Natural killer cell (primary cell): ENCODE measurements at regions not wholly inside any gene's neighbourhood (a gene's known extent, or its start where the extent isn't known, plus 50 kb on each side); places are given as distances from the start of the nearest gene placed in this dataset.
"Not testable (repeated sequence)": the region's sequence is repeated elsewhere in the genome, so short reads cannot be mapped to it uniquely, and the experiment has no call there.

Source experiments
- ATAC-seq, 3 donors: fragments of 150-1000 bp in 2 of 3; fragments of 200-7000 bp in 1 of 3; cut with Tn5 transposase; 1 replicate in 1 of 3; 2 replicates in 2 of 3; pipeline ENCODE4 v1.10.0; 2021; ENCODE audit warnings: mild to moderate bottlenecking in 2 of 3, moderate library complexity in 2 of 3
- DNase-seq, 2 donors: peaks; one replicate each; pipeline versions ENCODE4 v3.0.0 to v3.0.0-alpha.2; 2013 to 2021; ENCODE audit warnings: mixed read lengths in 1 of 2
- H3K27ac ChIP-seq: one replicate; pipeline ENCODE4 v1.5.1; 2013; ENCODE audit warnings: mild to moderate bottlenecking, low read length
- H3K27me3 ChIP-seq: one replicate; pipeline ENCODE4 v1.6.1; 2013; ENCODE audit warnings: low read length; ENCODE audit not compliant: control insufficient read depth, insufficient read depth
- H3K36me3 ChIP-seq: one replicate; pipeline ENCODE4 v1.6.1; 2013; ENCODE audit warnings: low read length; ENCODE audit not compliant: control insufficient read depth, insufficient read depth
- H3K4me1 ChIP-seq: one replicate; pipeline ENCODE4 v1.6.1; 2013; ENCODE audit warnings: low read length; ENCODE audit not compliant: control insufficient read depth, insufficient read depth
- H3K4me3 ChIP-seq: one replicate; pipeline ENCODE4 v1.5.1; 2013; ENCODE audit warnings: low read length
- H3K9me3 ChIP-seq: one replicate; pipeline ENCODE4 v1.6.1; 2013; ENCODE audit warnings: low read length; ENCODE audit not compliant: control insufficient read depth, insufficient read depth
- H3K27ac Mint-ChIP-seq, 2 donors: one replicate each; pipeline ENCODE4 v1.8.0; 2022; ENCODE audit warnings: mild to moderate bottlenecking in 2 of 2, mixed read lengths in 2 of 2, moderate library complexity in 1 of 2
- H3K27me3 Mint-ChIP-seq, 2 donors: one replicate each; pipeline ENCODE4 v1.8.0; 2022; ENCODE audit warnings: low read depth in 2 of 2, mixed read lengths in 2 of 2
- H3K36me3 Mint-ChIP-seq: one replicate; pipeline ENCODE4 v1.8.0; 2022; ENCODE audit warnings: mixed read lengths
- H3K4me1 Mint-ChIP-seq, 2 donors: one replicate each; pipeline ENCODE4 v1.8.0; 2022; ENCODE audit warnings: mixed read lengths in 2 of 2
- H3K4me3 Mint-ChIP-seq: one replicate; pipeline ENCODE4 v1.8.0; 2022; ENCODE audit warnings: mild to moderate bottlenecking, moderate library complexity, mixed read lengths
- H3K9me3 Mint-ChIP-seq, 2 donors: one replicate each; pipeline ENCODE4 v1.8.0; 2022; ENCODE audit warnings: mixed read lengths in 2 of 2
- WGBS: methylation state at CpG from one replicate; pipeline ENCODE4 v1.1.7; 2013; ENCODE audit warnings: missing lambda C conversion rate; ENCODE audit not compliant: insufficient coverage; 5-methylcytosine and 5-hydroxymethylcytosine counted together
- intact Hi-C: fragments of 100-400 bp; cut with micrococcal nuclease; formaldehyde crosslinking; loops from one replicate; pipeline ENCODE4 v1.14.2; 2022
- TF ChIP-seq, protein P1 (sequence below): fragments of 200-600 bp; IDR thresholded peaks from one replicate; pipeline ENCODE4 v1.8.0; 2022; ENCODE audit warnings: antibody characterized with exemption

DNA sequence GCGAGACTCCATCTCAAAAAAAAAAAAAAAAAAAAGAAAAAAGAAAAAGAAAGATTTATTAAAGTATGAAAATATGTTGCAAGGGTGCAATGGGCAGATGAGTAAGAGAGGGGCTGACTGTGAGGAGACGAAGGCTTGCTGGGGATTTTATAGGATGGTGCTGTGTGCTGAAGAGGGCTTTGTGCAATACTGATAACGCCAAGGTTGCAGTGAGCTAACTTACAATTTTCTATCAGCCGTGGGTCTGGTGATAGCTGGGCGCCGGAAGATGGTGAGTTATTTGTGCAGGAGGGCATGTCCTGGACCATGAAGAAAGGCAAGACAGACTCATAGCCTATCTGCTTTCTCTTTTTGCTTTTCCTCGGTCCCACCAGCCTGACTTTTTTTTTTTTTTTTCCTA, 281.1 kb downstream of the MAP2K6 start:
- intact Hi-C loops: no loop called here
- H3K9me3 ChIP-seq: peaks cover 11% of the 10 kb centered on the region
- H3K4me1 ChIP-seq: no peaks in the 10 kb centered on the region
- H3K4me1 Mint-ChIP-seq: no peaks in the 10 kb centered on the region
- H3K27ac ChIP-seq: no peak overlapping the region
- no peak overlapping the region for H3K27ac Mint-ChIP-seq
- TF ChIP-seq, protein P1, sequence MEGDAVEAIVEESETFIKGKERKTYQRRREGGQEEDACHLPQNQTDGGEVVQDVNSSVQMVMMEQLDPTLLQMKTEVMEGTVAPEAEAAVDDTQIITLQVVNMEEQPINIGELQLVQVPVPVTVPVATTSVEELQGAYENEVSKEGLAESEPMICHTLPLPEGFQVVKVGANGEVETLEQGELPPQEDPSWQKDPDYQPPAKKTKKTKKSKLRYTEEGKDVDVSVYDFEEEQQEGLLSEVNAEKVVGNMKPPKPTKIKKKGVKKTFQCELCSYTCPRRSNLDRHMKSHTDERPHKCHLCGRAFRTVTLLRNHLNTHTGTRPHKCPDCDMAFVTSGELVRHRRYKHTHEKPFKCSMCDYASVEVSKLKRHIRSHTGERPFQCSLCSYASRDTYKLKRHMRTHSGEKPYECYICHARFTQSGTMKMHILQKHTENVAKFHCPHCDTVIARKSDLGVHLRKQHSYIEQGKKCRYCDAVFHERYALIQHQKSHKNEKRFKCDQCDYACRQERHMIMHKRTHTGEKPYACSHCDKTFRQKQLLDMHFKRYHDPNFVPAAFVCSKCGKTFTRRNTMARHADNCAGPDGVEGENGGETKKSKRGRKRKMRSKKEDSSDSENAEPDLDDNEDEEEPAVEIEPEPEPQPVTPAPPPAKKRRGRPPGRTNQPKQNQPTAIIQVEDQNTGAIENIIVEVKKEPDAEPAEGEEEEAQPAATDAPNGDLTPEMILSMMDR: no peak
- H3K4me3 ChIP-seq: no peak overlapping the region
- H3K27me3 Mint-ChIP-seq: no peaks in the 10 kb centered on the region
- H3K36me3 ChIP-seq: no peaks in the 10 kb centered on the region
- DNase-seq (no peak), ATAC-seq (no peak)
- 89% methylated on average over 6 of the region's 7 CpGs for WGBS
- no peaks in the 10 kb centered on the region for H3K36me3 Mint-ChIP-seq
- H3K27me3 ChIP-seq: no peaks in the 10 kb centered on the region
- no peak overlapping the region for H3K4me3 Mint-ChIP-seq
- peaks cover 4 to 9% of the 10 kb centered on the region in 2 donors for H3K9me3 Mint-ChIP-seq

DNA sequence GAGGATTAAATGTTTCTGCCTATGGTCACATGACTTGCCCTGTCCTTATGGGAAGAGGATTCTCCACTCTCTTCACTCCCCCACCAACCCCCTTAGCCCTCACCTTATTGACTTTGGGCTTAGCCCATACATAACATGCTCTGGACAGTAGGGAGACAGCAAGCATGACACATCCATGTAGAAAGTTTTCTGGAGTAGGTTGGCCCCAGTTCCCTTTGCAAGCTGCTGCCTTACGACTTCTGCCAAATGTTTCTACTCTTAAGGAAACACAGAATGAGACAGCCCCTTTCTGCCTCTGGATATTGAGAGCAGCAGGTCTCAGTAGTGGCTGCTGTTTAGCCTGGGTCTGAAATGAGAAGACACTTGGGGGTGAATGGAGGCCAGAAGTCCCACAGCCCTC, 282.2 kb downstream of the MAP2K6 start:
- WGBS: 92% methylated on average over 1 of the region's 1 CpG
- no peaks in the 10 kb centered on the region for H3K27me3 Mint-ChIP-seq
- no peak for ATAC-seq

DNA sequence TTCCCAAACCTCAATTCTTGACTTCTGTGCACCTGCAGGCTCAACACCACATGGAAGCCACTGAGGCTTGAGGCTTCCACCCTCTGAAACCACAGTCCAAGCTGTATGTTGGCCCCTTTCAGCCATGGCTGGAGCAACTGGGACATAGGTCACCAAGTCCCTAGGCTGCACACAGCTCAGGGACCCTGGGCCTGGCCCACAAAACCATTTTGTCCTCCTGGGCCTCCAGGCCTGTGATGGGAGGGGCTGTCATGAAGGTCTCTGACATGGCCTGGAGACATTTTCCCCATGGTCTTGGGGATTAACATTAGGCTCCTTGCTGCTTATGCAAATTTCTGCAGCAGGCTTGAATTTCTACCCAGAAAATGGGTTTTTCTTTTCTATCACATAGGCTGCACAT, 283.9 kb downstream of the MAP2K6 start:
- ATAC-seq, H3K36me3 Mint-ChIP-seq, H3K9me3 Mint-ChIP-seq, H3K27ac ChIP-seq, DNase-seq, intact Hi-C loops, H3K27me3 ChIP-seq, H3K27me3 Mint-ChIP-seq, H3K36me3 ChIP-seq, H3K4me3 ChIP-seq, H3K4me1 Mint-ChIP-seq, H3K4me1 ChIP-seq, H3K4me3 Mint-ChIP-seq, H3K27ac Mint-ChIP-seq: not testable (repeated sequence)
- peaks cover 11% of the 10 kb centered on the region for H3K9me3 ChIP-seq

More for the DNA sequence above, 282.2 kb downstream of the MAP2K6 start:
- Histone ChIP-seq H3K27me3 (no peaks in the 10 kb centered on the region), H3K4me1 (no peaks in the 10 kb centered on the region), H3K27ac (no peak overlapping the region), H3K36me3 (no peaks in the 10 kb centered on the region), H3K9me3 (peaks cover 11% of the 10 kb centered on the region), H3K4me3 (no peak overlapping the region)
- Mint-ChIP-seq H3K4me1 (no peaks in the 10 kb centered on the region), H3K9me3 (peaks cover 4 to 9% of the 10 kb centered on the region in 2 donors), H3K36me3 (no peaks in the 10 kb centered on the region), H3K27ac (no peak overlapping the region), H3K4me3 (no peak overlapping the region)
- TF ChIP-seq, protein P1: no peak
- no peak for DNase-seq
- intact Hi-C loops: no loop called here

DNA sequence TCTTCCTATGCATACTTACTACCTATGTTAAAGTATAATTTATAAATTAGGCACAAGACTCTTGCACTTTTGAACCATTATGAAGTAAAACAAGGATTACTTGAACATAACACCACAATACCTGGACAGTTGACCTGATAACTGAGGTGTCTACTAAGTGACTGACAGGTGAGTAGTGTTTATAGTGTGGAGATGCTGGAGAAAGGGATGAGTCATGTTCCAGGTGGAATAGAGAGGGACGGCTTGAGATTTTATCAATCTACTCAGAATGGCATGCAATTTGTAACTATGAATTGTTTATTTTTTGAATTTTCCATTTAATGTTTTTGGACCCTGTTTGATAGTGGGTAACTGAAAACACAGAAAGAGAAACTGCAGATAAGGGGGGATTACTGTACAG, 287.6 kb downstream of the MAP2K6 start:
- Mint-ChIP-seq H3K4me1 (no peaks in the 10 kb centered on the region), H3K27me3 (no peaks in the 10 kb centered on the region), H3K36me3 (no peaks in the 10 kb centered on the region), H3K4me3 (no peak overlapping the region), H3K27ac (no peak overlapping the region), H3K9me3 (peaks cover 7 to 11% of the 10 kb centered on the region in 2 donors)
- Histone ChIP-seq H3K27ac (no peak overlapping the region), H3K36me3 (no peaks in the 10 kb centered on the region), H3K4me3 (no peak overlapping the region), H3K27me3 (no peaks in the 10 kb centered on the region), H3K4me1 (no peaks in the 10 kb centered on the region), H3K9me3 (peaks cover 11% of the 10 kb centered on the region)
- 100% methylated on average over 1 of the region's 1 CpG for WGBS
- TF ChIP-seq, protein P1: no peak
- DNase-seq: no peak
- intact Hi-C loops: no loop called here
- no peak for ATAC-seq
